Fibroblast of lung (primary cell): ENCODE measurements at regions not wholly inside any gene's neighbourhood (a gene's known extent, or its start where the extent isn't known, plus 50 kb on each side); places are given as distances from the start of the nearest gene placed in this dataset.

ENCODE experiments used
- DNase-seq, 2 donors: peaks; one replicate each; pipeline versions ENCODE4 v3.0.0 to v3.0.0-alpha.2; 2010; ENCODE audit warnings: low read depth in 2 of 2
- H2AFZ ChIP-seq: 2 replicates; pipeline ENCODE4 v1.5.1; 2012; ENCODE audit warnings: low read length, control low read depth, inconsistent platforms
- H3K27ac ChIP-seq: 2 replicates; pipeline ENCODE4 v1.5.1; 2011; ENCODE audit warnings: low read length, control low read depth; ENCODE audit not compliant: insufficient read depth
- H3K27me3 ChIP-seq: 2 replicates; pipeline ENCODE4 v1.5.1; 2011; ENCODE audit warnings: mild to moderate bottlenecking, low read length; ENCODE audit not compliant: control insufficient read depth, insufficient read depth
- H3K36me3 ChIP-seq: 2 replicates; pipeline ENCODE4 v1.5.1; 2011; ENCODE audit warnings: low read length; ENCODE audit not compliant: control insufficient read depth, insufficient read depth
- H3K4me1 ChIP-seq: 2 replicates; pipeline ENCODE4 v1.5.1; 2011; ENCODE audit warnings: low read length; ENCODE audit not compliant: control insufficient read depth, insufficient read depth; ENCODE audit errors: extremely low read depth
- H3K4me2 ChIP-seq: 2 replicates; pipeline ENCODE4 v1.5.1; 2011; ENCODE audit warnings: low read length, control low read depth; ENCODE audit not compliant: insufficient read depth; ENCODE audit errors: extremely low read depth
- H3K4me3 ChIP-seq, 4 experiments: fragments of 200-600 bp in 1 of 4; sonication (generic) in 1 of 4; replicated peaks in 1 of 4; 2 replicates each; pipeline ENCODE4 v1.5.1; 2011 to 2016; ENCODE audit warnings: low read length in 4 of 4, low read depth in 3 of 4, mild to moderate bottlenecking in 3 of 4, control low read depth in 2 of 4, inconsistent platforms in 1 of 4, mixed read lengths in 1 of 4; ENCODE audit not compliant: insufficient read depth in 1 of 4; ENCODE audit errors: control extremely low read depth in 1 of 4
- H3K79me2 ChIP-seq: 2 replicates; pipeline ENCODE4 v1.5.1; 2012; ENCODE audit warnings: mild to moderate bottlenecking, low read length, inconsistent platforms; ENCODE audit not compliant: control insufficient read depth, insufficient read depth
- H3K9ac ChIP-seq: 2 replicates; pipeline ENCODE4 v1.5.1; 2011; ENCODE audit warnings: mild to moderate bottlenecking, low read length, control low read depth; ENCODE audit not compliant: insufficient read depth
- H3K9me3 ChIP-seq: 2 replicates; pipeline ENCODE4 v1.5.1; 2012; ENCODE audit warnings: low read depth, low read length; ENCODE audit not compliant: control insufficient read depth, insufficient read depth
- H4K20me1 ChIP-seq: 2 replicates; pipeline ENCODE4 v1.5.1; 2011; ENCODE audit warnings: low read length; ENCODE audit not compliant: control insufficient read depth, insufficient read depth; ENCODE audit errors: extremely low read depth
- CTCF ChIP-seq, 2 donors: IDR thresholded peaks in 1 of 2; conservative IDR thresholded peaks in 1 of 2; 1 replicate in 1 of 2; 2 replicates in 1 of 2; pipeline ENCODE4 v1.5.1; 2011 to 2012; ENCODE audit warnings: low read length in 2 of 2, control low read depth in 1 of 2, inconsistent platforms in 1 of 2, low read depth in 1 of 2, mild to moderate bottlenecking in 1 of 2
- EZH2 ChIP-seq: IDR thresholded peaks from 2 replicates; pipeline ENCODE4 v1.5.1; 2012; ENCODE audit warnings: low read length, control low read depth, mild to moderate bottlenecking; ENCODE audit errors: missing control alignments

GRCh38 chr6:142645663-142646062 is 299.3 kb downstream of the HIVEP2 start:
- no peaks in the 10 kb centered on the region for H3K36me3 ChIP-seq
- H3K27ac ChIP-seq = no peak overlapping the region

GRCh38 chr6:142647449-142648035 is 297.4 kb downstream of the HIVEP2 start:
- Histone ChIP-seq H3K27ac (no peak overlapping the region), H3K79me2 (no peaks in the 10 kb centered on the region), H3K27me3 (peaks cover 4% of the 10 kb centered on the region), H3K4me3 (no peak overlapping the region), H4K20me1 (no peaks in the 10 kb centered on the region), H3K36me3 (no peaks in the 10 kb centered on the region), H2AFZ (no peak overlapping the region), H3K9ac (no peak overlapping the region), H3K4me1 (no peaks in the 10 kb centered on the region), H3K4me2 (no peak overlapping the region), H3K9me3 (no peaks in the 10 kb centered on the region)
- no peak for DNase-seq
- TF ChIP-seq EZH2 (no peak), CTCF (conservative IDR thresholded peaks at IDR 0.05 in 1 of 2, IDR thresholded peaks at IDR 0.05 in 1 of 2; ENCODE audit: low read depth in 1 of 2, low read length in 2 of 2) (no peak)

More at GRCh38 chr6:142645663-142646062, 299.3 kb downstream of the HIVEP2 start:
- DNase-seq = no peak
- Histone ChIP-seq H3K79me2 (no peaks in the 10 kb centered on the region), H4K20me1 (no peaks in the 10 kb centered on the region), H3K4me3 (no peak overlapping the region), H3K27me3 (peaks cover 4% of the 10 kb centered on the region), H3K4me2 (no peak overlapping the region), H3K4me1 (no peaks in the 10 kb centered on the region), H3K9ac (no peak overlapping the region), H3K9me3 (no peaks in the 10 kb centered on the region), H2AFZ (no peak overlapping the region)
- TF ChIP-seq CTCF (conservative IDR thresholded peaks at IDR 0.05 in 1 of 2, IDR thresholded peaks at IDR 0.05 in 1 of 2; ENCODE audit: low read depth in 1 of 2, low read length in 2 of 2) (no peak), EZH2 (no peak)

- Histone ChIP-seq H4K20me1 (no peaks in the 10 kb centered on the region), H3K4me2 (no peak overlapping the region), H3K36me3 (no peaks in the 10 kb centered on the region), H2AFZ (no peak overlapping the region), H3K4me1 (no peaks in the 10 kb centered on the region), H3K9ac (no peak overlapping the region), H3K9me3 (no peaks in the 10 kb centered on the region), H3K27me3 (peaks cover 4% of the 10 kb centered on the region), H3K79me2 (no peaks in the 10 kb centered on the region), H3K27ac (no peak overlapping the region), H3K4me3 (no peak overlapping the region)
- DNase-seq = no peak
- TF ChIP-seq CTCF (conservative IDR thresholded peaks at IDR 0.05 in 1 of 2, IDR thresholded peaks at IDR 0.05 in 1 of 2; ENCODE audit: low read depth in 1 of 2, low read length in 2 of 2) = no peak
- no peak for TF ChIP-seq EZH2
These were observed 296.9 kb downstream of the HIVEP2 start for GRCh38 chr6:142648036-142648451.
